HCT116 (cell line): ENCODE measurements at regions not wholly inside any gene's neighbourhood (a gene's known extent, or its start where the extent isn't known, plus 50 kb on each side); places are given as distances from the start of the nearest gene placed in this dataset.

Source experiments
- ATAC-seq: fragments of 200-7000 bp; cut with Tn5 transposase; 2 replicates; pipeline ENCODE4 v1.9.1; 2020; ENCODE audit warnings: mild to moderate bottlenecking, moderate library complexity
- BruUV-seq: library from RNA; stranded (reverse); fragments of 400-500 nt; replicated peaks from 2 replicates; lab custom pipeline; 2021; lab: Mats Ljungman, UMichigan
- CTCF ChIA-PET: fragments of 300-600 bp; sonication (Branson Sonifier 250); formaldehyde crosslinking; loops from one replicate; lab custom pipeline; 2021; ENCODE audit warnings: antibody characterized with exemption; lab: Charles Lee
- POLR2A ChIA-PET: fragments of 300-600, 350-600 bp; sonication (Branson Sonifier 250); formaldehyde crosslinking; loops from one replicate; lab custom pipeline; 2021; ENCODE audit warnings: antibody characterized with exemption; lab: Charles Lee
- RAD21 ChIA-PET, 2 experiments: fragments of 300-600 bp; sonication (Branson Sonifier 250); formaldehyde crosslinking; loops; one replicate each; lab custom pipeline; 2023; ENCODE audit warnings: low total read pairs in 2 of 2; ENCODE audit not compliant: uncharacterized antibody in 2 of 2, unreplicated experiment in 2 of 2, low non-redundant PET in 1 of 2; lab: Charles Lee
- DNase-seq: peaks from one replicate; pipeline ENCODE4 v3.0.0-alpha.2; 2010; ENCODE audit warnings: low read depth, low spot score
- H2AFZ ChIP-seq: fragments of 200-600 bp; shearing (Covaris generic), sonication (generic); 2 replicates; pipeline ENCODE4 v1.6.1; 2017; ENCODE audit warnings: low read depth, mixed run types, mixed read lengths, antibody characterized with exemption, low read length; ENCODE audit not compliant: poor library complexity, severe bottlenecking
- H3K27ac ChIP-seq: 2 replicates; pipeline ENCODE4 v1.5.1; 2012; ENCODE audit warnings: low read depth, low read length
- H3K27me3 ChIP-seq: fragments of 200-600 bp; sonication (generic); 2 replicates; pipeline ENCODE4 v1.6.1; 2016; ENCODE audit warnings: mixed run types, low read length, mixed read lengths; ENCODE audit not compliant: insufficient read depth
- H3K36me3 ChIP-seq, 2 experiments: fragments of 200-500 bp in 1 of 2; fragments of 200-600 bp in 1 of 2; sonication (Bioruptor generic) in 1 of 2; sonication (generic) in 1 of 2; 2 replicates each; pipeline versions ENCODE4 v1.5.1 to v1.6.1; 2014 to 2016; ENCODE audit warnings: low read length in 2 of 2, inconsistent platforms in 1 of 2, mixed read lengths in 1 of 2, mixed run types in 1 of 2; ENCODE audit not compliant: insufficient read depth in 2 of 2, control insufficient read depth in 1 of 2
- H3K4me1 ChIP-seq, 2 experiments: fragments of 200-600 bp in 1 of 2; sonication (generic) in 1 of 2; 2 replicates each; pipeline versions ENCODE4 v1.5.1 to v1.6.1; 2012 to 2017; ENCODE audit warnings: low read length in 2 of 2, inconsistent platforms in 1 of 2, mild to moderate bottlenecking in 1 of 2, mixed read lengths in 1 of 2, mixed run types in 1 of 2, moderate library complexity in 1 of 2; ENCODE audit not compliant: insufficient read depth in 2 of 2, control insufficient read depth in 1 of 2
- H3K4me2 ChIP-seq: fragments of 200-600 bp; sonication (generic); 2 replicates; pipeline ENCODE4 v1.6.1; 2017; ENCODE audit warnings: mixed run types, low read length, mixed read lengths
- H3K4me3 ChIP-seq, 2 experiments: fragments of 200-600 bp in 1 of 2; sonication (generic) in 1 of 2; replicated peaks in 1 of 2; 2 replicates each; pipeline ENCODE4 v1.5.1; 2011 to 2016; ENCODE audit warnings: low read length in 2 of 2, control low read depth in 1 of 2, low read depth in 1 of 2, mild to moderate bottlenecking in 1 of 2, mixed read lengths in 1 of 2, mixed run types in 1 of 2
- H3K79me2 ChIP-seq: fragments of 200-600 bp; sonication (generic); 2 replicates; pipeline ENCODE4 v1.6.1; 2017; ENCODE audit warnings: mild to moderate bottlenecking, mixed run types, low read length, moderate library complexity, mixed read lengths; ENCODE audit not compliant: insufficient read depth
- H3K9ac ChIP-seq: fragments of 200-600 bp; sonication (generic); 2 replicates; pipeline ENCODE4 v1.6.1; 2016; ENCODE audit warnings: low read length, mixed read lengths
- H3K9me2 ChIP-seq: fragments of 200-600 bp; sonication (generic), shearing (Covaris generic); 2 replicates; pipeline ENCODE4 v1.6.1; 2017; ENCODE audit warnings: mixed run types, mild to moderate bottlenecking, moderate library complexity; ENCODE audit not compliant: insufficient read depth
- H3K9me3 ChIP-seq, 2 experiments: fragments of 200-500 bp in 1 of 2; fragments of 200-600 bp in 1 of 2; sonication (Bioruptor generic) in 1 of 2; sonication (generic) in 1 of 2; 2 replicates each; pipeline ENCODE4 v1.6.1; 2014 to 2017; ENCODE audit warnings: low read length in 2 of 2, mixed read lengths in 2 of 2, inconsistent platforms in 1 of 2, low read depth in 1 of 2, mild to moderate bottlenecking in 1 of 2, mixed run types in 1 of 2, moderate library complexity in 1 of 2; ENCODE audit not compliant: control insufficient read depth in 1 of 2, insufficient read depth in 1 of 2
- H4K20me1 ChIP-seq: fragments of 200-600 bp; sonication (generic), shearing (Covaris generic); 2 replicates; pipeline ENCODE4 v1.6.1; 2017; ENCODE audit warnings: mixed run types, mild to moderate bottlenecking, moderate library complexity; ENCODE audit not compliant: insufficient read depth
- EGR1 ChIP-seq: IDR thresholded peaks from 2 replicates; pipeline ENCODE4 v1.6.1; 2012; ENCODE audit warnings: low read depth
- EZH2 ChIP-seq: fragments of 200-600 bp; sonication (generic); IDR thresholded peaks from 2 replicates; pipeline ENCODE4 v1.6.1; 2017; ENCODE audit warnings: antibody characterized with exemption, mixed run types
- POLR2A ChIP-seq: IDR thresholded peaks from 2 replicates; pipeline ENCODE4 v1.7.0; 2011; ENCODE audit warnings: borderline replicate concordance; ENCODE audit not compliant: insufficient read depth, insufficient read length; ENCODE audit errors: extremely low read depth
- SRF ChIP-seq: IDR thresholded peaks from 2 replicates; pipeline ENCODE4 v1.6.1; 2012; ENCODE audit warnings: low read depth
- TCF7L2 ChIP-seq: IDR thresholded peaks from 2 replicates; pipeline ENCODE4 v1.7.0; 2011; ENCODE audit warnings: borderline replicate concordance, inconsistent platforms; ENCODE audit not compliant: insufficient read depth, insufficient read length; ENCODE audit errors: extremely low read depth
- ZFX ChIP-seq: fragments of 450-650 bp; IDR thresholded peaks from 2 replicates; pipeline ENCODE4 v1.6.1; 2017
- intact Hi-C: fragments of 100-400 bp; cut with micrococcal nuclease; formaldehyde crosslinking; loops from 2 replicates; pipeline ENCODE4 v1.10.0; 2022
- TF ChIP-seq, protein P1 (sequence below): IDR thresholded peaks from 2 replicates; pipeline ENCODE4 v1.6.1; 2012; ENCODE audit warnings: low read depth

- Histone ChIP-seq H3K4me3 (no peak overlapping the region), H2AFZ (no peak overlapping the region), H3K4me1 (no peaks in the 10 kb centered on the region), H3K9me2 (no peaks in the 10 kb centered on the region), H3K79me2 (no peaks in the 10 kb centered on the region), H3K9me3 (no peaks in the 10 kb centered on the region), H4K20me1 (no peaks in the 10 kb centered on the region), H3K9ac (no peak overlapping the region), H3K4me2 (no peak overlapping the region), H3K27ac (no peak overlapping the region), H3K27me3 (no peaks in the 10 kb centered on the region), H3K36me3 (no peaks in the 10 kb centered on the region)
- intact Hi-C loops, result no loop called here
- RAD21 ChIA-PET, result no interaction called here
- TF ChIP-seq TCF7L2 (no peak), EGR1 (no peak), EZH2 (no peak), SRF (no peak), POLR2A (no peak), ZFX (no peak)
- TF ChIP-seq, protein P1, sequence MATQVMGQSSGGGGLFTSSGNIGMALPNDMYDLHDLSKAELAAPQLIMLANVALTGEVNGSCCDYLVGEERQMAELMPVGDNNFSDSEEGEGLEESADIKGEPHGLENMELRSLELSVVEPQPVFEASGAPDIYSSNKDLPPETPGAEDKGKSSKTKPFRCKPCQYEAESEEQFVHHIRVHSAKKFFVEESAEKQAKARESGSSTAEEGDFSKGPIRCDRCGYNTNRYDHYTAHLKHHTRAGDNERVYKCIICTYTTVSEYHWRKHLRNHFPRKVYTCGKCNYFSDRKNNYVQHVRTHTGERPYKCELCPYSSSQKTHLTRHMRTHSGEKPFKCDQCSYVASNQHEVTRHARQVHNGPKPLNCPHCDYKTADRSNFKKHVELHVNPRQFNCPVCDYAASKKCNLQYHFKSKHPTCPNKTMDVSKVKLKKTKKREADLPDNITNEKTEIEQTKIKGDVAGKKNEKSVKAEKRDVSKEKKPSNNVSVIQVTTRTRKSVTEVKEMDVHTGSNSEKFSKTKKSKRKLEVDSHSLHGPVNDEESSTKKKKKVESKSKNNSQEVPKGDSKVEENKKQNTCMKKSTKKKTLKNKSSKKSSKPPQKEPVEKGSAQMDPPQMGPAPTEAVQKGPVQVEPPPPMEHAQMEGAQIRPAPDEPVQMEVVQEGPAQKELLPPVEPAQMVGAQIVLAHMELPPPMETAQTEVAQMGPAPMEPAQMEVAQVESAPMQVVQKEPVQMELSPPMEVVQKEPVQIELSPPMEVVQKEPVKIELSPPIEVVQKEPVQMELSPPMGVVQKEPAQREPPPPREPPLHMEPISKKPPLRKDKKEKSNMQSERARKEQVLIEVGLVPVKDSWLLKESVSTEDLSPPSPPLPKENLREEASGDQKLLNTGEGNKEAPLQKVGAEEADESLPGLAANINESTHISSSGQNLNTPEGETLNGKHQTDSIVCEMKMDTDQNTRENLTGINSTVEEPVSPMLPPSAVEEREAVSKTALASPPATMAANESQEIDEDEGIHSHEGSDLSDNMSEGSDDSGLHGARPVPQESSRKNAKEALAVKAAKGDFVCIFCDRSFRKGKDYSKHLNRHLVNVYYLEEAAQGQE, result no peak
- no TSS peak for BruUV-seq
- POLR2A ChIA-PET, result no interaction called here
- no peak for DNase-seq
- CTCF ChIA-PET, result no interaction called here
- no peak for ATAC-seq
Measured at GRCh38 chr14:37810094-37810801, 214.8 kb downstream of the TTC6 start.
